SU-DHL-6 (cell line): ENCODE measurements at regions not wholly inside any gene's neighbourhood (a gene's known extent, or its start where the extent isn't known, plus 50 kb on each side); places are given as distances from the start of the nearest gene placed in this dataset.

Source experiments
- EZH2phosphoT487 ChIP-seq: fragments of 200-600 bp; sonication (generic), shearing (Covaris generic); conservative IDR thresholded peaks from 2 replicates; pipeline ENCODE4 v1.6.1; 2018; ENCODE audit warnings: mild to moderate bottlenecking, antibody characterized with exemption, low read length, moderate library complexity, mixed read lengths
- TF ChIP-seq, protein P1 (sequence below): fragments of 200-600 bp; sonication (generic); IDR thresholded peaks from one replicate; pipeline ENCODE4 v1.5.1; 2017; ENCODE audit warnings: antibody characterized with exemption, mild to moderate bottlenecking, low read length, moderate library complexity; ENCODE audit not compliant: insufficient read depth, poor library complexity, severe bottlenecking

DNA sequence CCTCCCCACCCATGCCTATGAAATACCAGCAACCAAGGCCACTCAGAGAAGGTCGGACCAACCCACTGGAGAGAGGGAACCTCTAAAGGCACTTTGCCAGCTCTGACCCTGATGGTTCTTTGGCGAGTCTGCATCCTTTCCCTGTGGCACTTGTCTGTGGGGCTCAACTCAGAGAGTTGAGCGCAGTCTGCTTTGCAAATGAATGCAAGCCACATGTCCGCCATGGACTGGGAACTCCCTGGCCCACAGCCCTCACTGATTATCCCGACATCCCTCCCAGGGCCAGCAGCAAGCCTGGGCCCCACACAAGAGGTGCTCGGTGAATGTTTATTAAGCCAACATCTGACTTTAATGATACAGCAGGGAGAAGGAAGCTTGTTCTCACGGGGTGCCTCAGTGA lies 55.5 kb upstream of the HES1 start:
- TF ChIP-seq, protein P1, sequence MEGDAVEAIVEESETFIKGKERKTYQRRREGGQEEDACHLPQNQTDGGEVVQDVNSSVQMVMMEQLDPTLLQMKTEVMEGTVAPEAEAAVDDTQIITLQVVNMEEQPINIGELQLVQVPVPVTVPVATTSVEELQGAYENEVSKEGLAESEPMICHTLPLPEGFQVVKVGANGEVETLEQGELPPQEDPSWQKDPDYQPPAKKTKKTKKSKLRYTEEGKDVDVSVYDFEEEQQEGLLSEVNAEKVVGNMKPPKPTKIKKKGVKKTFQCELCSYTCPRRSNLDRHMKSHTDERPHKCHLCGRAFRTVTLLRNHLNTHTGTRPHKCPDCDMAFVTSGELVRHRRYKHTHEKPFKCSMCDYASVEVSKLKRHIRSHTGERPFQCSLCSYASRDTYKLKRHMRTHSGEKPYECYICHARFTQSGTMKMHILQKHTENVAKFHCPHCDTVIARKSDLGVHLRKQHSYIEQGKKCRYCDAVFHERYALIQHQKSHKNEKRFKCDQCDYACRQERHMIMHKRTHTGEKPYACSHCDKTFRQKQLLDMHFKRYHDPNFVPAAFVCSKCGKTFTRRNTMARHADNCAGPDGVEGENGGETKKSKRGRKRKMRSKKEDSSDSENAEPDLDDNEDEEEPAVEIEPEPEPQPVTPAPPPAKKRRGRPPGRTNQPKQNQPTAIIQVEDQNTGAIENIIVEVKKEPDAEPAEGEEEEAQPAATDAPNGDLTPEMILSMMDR: no peak
- TF ChIP-seq EZH2phosphoT487: no peak
